Testis (tissue), 2 donors: ENCODE measurements at regions not wholly inside any gene's neighbourhood (a gene's known extent, or its start where the extent isn't known, plus 50 kb on each side); places are given as distances from the start of the nearest gene placed in this dataset.

ENCODE experiments used
- DNase-seq: peaks from one replicate; pipeline ENCODE4 v3.0.0-alpha.2; 2019
- H3K27ac ChIP-seq, 2 donors: fragments of 200-600 bp; sonication (generic); one replicate each; pipeline ENCODE4 v1.5.1; 2019
- H3K27me3 ChIP-seq: fragments of 200-600 bp; sonication (generic); one replicate; pipeline ENCODE4 v1.5.1; 2019
- H3K36me3 ChIP-seq: fragments of 200-600 bp; sonication (generic); one replicate; pipeline ENCODE4 v1.5.1; 2017; ENCODE audit warnings: low read depth; ENCODE audit errors: missing control alignments
- H3K4me1 ChIP-seq: fragments of 200-600 bp; sonication (generic); one replicate; pipeline ENCODE4 v1.5.1; 2019
- H3K4me3 ChIP-seq, 2 donors: fragments of 200-600 bp; sonication (generic); one replicate each; pipeline ENCODE4 v1.5.1; 2017 to 2019
- H3K9me3 ChIP-seq: fragments of 200-600 bp; sonication (generic); one replicate; pipeline ENCODE4 v1.5.1; 2017
- CTCF ChIP-seq, 3 experiments: fragments of 450-650 bp in 2 of 3; fragments of 200-600 bp in 1 of 3; sonication (generic) in 1 of 3; IDR thresholded peaks; one replicate each; pipeline ENCODE4 v1.5.1; 2016 to 2019; ENCODE audit warnings: antibody characterized with exemption in 3 of 3, mild to moderate bottlenecking in 2 of 3, moderate library complexity in 1 of 3
- POLR2A ChIP-seq: fragments of 450-650 bp; IDR thresholded peaks from one replicate; pipeline ENCODE4 v1.6.1; 2017; ENCODE audit warnings: antibody characterized with exemption, mild to moderate bottlenecking, moderate library complexity
- WGBS, 2 donors: methylation state at CpG; one replicate each; pipeline ENCODE4 v1.1.5; 2018; 5-methylcytosine and 5-hydroxymethylcytosine counted together
- intact Hi-C: fragments of 100-400 bp; cut with DNase I; formaldehyde crosslinking; loops from one replicate; pipeline ENCODE4 v1.15.1; 2023; ENCODE audit warnings: low total_unique reads

- no peak for DNase-seq
- WGBS, 2 donors = 95 to 100% methylated on average over 2 of the region's 2 CpGs
Measured at GRCh38 chr5:167837127-167837526, 454.3 kb upstream of the WWC1 start.

DNA sequence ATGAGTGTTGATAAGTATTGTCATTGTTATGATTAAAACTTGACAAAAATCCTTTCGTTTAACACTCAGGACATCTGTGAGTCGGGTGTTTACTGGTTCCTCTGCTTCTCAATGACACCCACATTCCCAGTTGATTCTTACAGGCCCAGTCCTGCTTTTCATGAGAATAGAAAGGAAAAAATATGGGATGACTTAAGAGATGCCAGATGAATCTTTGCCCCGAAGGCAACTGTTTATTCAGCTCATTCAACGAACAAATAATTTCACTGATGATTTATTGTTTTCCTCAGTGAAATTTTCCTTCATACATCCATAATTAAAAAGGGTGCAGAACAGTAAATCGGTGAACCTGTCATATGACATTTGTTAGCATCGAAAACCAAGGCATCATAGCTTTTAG is 452.4 kb upstream of the WWC1 start:
- H3K4me3 ChIP-seq = no peak overlapping the region
- TF ChIP-seq CTCF (IDR thresholded peaks at IDR 0.05) = no peak
- TF ChIP-seq POLR2A = no peak
- H3K36me3 ChIP-seq = no peaks in the 10 kb centered on the region
- no peaks in the 10 kb centered on the region for H3K4me1 ChIP-seq
- no peaks in the 10 kb centered on the region for H3K9me3 ChIP-seq
- no peak overlapping the region for H3K27ac ChIP-seq
- intact Hi-C loops = no loop called here
- WGBS, 2 donors = 72 to 84% methylated on average over 6 of the region's 6 CpGs
- no peak for DNase-seq
- H3K27me3 ChIP-seq = no peaks in the 10 kb centered on the region

More at GRCh38 chr5:167837127-167837526, 454.3 kb upstream of the WWC1 start:
- no peak for TF ChIP-seq POLR2A
- no peak for TF ChIP-seq CTCF (IDR thresholded peaks at IDR 0.05)
- intact Hi-C loops = no loop called here
- Histone ChIP-seq H3K4me1 (no peaks in the 10 kb centered on the region), H3K27me3 (no peaks in the 10 kb centered on the region), H3K36me3 (no peaks in the 10 kb centered on the region), H3K9me3 (no peaks in the 10 kb centered on the region), H3K27ac (no peak overlapping the region), H3K4me3 (no peak overlapping the region)

- intact Hi-C loops = no loop called here
- Histone ChIP-seq H3K36me3 (no peaks in the 10 kb centered on the region), H3K9me3 (no peaks in the 10 kb centered on the region), H3K4me3 (no peak overlapping the region), H3K4me1 (no peaks in the 10 kb centered on the region), H3K27ac (no peak overlapping the region), H3K27me3 (no peaks in the 10 kb centered on the region)
- no peak for DNase-seq
- TF ChIP-seq POLR2A (no peak), CTCF (IDR thresholded peaks at IDR 0.05) (no peak)
- WGBS, 2 donors = 62 to 75% methylated on average over 8 of the region's 8 CpGs
Measured at GRCh38 chr5:167840527-167841130, 450.8 kb upstream of the WWC1 start.

DNA sequence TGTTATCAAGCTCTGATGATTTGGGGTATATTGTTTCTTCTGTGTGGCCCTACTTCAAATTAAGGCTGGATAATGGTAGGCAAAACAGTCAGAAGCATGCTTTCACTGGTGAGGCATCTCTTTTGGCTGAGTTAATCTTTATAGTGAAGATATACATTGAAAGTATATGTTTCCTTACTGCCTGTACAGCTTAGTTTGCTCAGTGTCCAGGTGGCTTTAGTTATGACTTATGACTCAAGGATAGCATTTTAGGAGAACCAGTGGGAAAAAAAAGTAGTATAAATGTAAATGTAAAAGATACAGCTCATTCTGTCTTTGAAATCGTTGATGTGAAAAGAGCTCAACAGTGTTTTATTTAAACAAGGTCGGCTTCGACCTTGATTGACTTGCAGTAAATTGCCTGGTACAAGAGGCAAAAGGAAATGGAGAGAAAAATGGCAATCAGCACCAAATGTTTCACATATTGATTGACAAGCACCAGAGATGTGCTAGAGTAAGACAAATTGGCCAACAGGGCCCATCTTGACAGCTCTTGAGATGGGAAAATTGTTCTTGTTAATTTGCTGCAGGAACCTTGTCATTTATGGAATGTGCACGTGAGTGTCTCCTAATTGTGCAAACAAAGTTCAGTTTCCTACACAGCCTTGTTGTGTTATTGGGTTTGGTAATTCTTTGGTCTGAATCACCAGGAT is 447.4 kb upstream of the WWC1 start:
- H3K4me3 ChIP-seq = no peak overlapping the region
- no peaks in the 10 kb centered on the region for H3K36me3 ChIP-seq
- H3K27ac ChIP-seq = no peak overlapping the region
- no peaks in the 10 kb centered on the region for H3K9me3 ChIP-seq
- no peak for TF ChIP-seq POLR2A
- TF ChIP-seq CTCF (IDR thresholded peaks at IDR 0.05) = no peak
- DNase-seq = no peak
- no peaks in the 10 kb centered on the region for H3K27me3 ChIP-seq
- intact Hi-C loops = no loop called here
- H3K4me1 ChIP-seq = no peaks in the 10 kb centered on the region
- 83 to 86% methylated on average over 4 of the region's 4 CpGs for WGBS, 2 donors

DNA sequence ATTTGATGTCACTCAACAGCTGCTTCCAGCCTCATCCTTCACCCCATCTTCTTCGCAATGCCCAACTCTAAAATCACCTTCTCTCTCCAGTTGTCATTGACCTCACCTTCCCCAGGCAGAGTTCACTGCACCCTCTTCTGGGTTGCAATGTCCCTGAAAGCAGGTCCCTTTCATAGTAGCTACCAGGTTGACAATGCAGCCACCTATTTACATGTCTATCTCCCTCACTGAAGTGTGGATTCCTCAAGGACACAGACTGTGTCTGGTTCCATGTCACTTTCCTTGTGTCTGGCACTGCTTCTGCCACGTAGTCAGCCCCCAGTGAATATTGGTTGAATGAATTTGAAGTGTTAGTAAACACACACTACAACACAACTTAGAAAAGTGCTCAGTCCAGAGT is 445.5 kb upstream of the WWC1 start:
- H3K36me3 ChIP-seq = no peaks in the 10 kb centered on the region
- DNase-seq = no peak
- TF ChIP-seq POLR2A = no peak
- no peak for TF ChIP-seq CTCF (IDR thresholded peaks at IDR 0.05)
- H3K4me1 ChIP-seq = no peaks in the 10 kb centered on the region
- intact Hi-C loops = no loop called here
- WGBS, 2 donors = 85 to 88% methylated on average over 2 of the region's 2 CpGs
- no peaks in the 10 kb centered on the region for H3K9me3 ChIP-seq
- no peaks in the 10 kb centered on the region for H3K27me3 ChIP-seq
- no peak overlapping the region for H3K27ac ChIP-seq
- no peak overlapping the region for H3K4me3 ChIP-seq
